Activated B cell treated with CpG ODN at 0.5 μM for 24 hours (primary cell): ENCODE measurements at regions not wholly inside any gene's neighbourhood (a gene's known extent, or its start where the extent isn't known, plus 50 kb on each side); places are given as distances from the start of the nearest gene placed in this dataset.
"Not testable (repeated sequence)": the region's sequence is repeated elsewhere in the genome, so short reads cannot be mapped to it uniquely, and the experiment has no call there.

Experiments used
- ATAC-seq: fragments of 200-7000 bp; cut with Tn5 transposase; one replicate; pipeline ENCODE4 v1.10.0; 2021; ENCODE audit warnings: low read depth, mild to moderate bottlenecking, moderate library complexity
- CTCF ChIA-PET: fragments of 350-600 bp; sonication (Branson Sonifier 250); formaldehyde crosslinking; loops from one replicate; lab custom pipeline; 2021; ENCODE audit warnings: antibody characterized with exemption; lab: Charles Lee
- POLR2A ChIA-PET: fragments of 350-600 bp; sonication (Branson Sonifier 250); formaldehyde crosslinking; loops from one replicate; lab custom pipeline; 2021; ENCODE audit warnings: antibody characterized with exemption; lab: Charles Lee
- DNase-seq: peaks from one replicate; pipeline ENCODE4 v3.0.0; 2022
- H3K27ac Mint-ChIP-seq: one replicate; pipeline ENCODE4 v1.8.0; 2020; ENCODE audit warnings: mixed read lengths
- H3K27me3 Mint-ChIP-seq: one replicate; pipeline ENCODE4 v1.8.0; 2021; ENCODE audit warnings: mixed read lengths
- H3K36me3 Mint-ChIP-seq: one replicate; pipeline ENCODE4 v1.8.0; 2021; ENCODE audit warnings: low read depth, mixed read lengths
- H3K4me1 Mint-ChIP-seq: one replicate; pipeline ENCODE4 v1.8.0; 2021; ENCODE audit warnings: mixed read lengths
- H3K4me3 Mint-ChIP-seq: one replicate; pipeline ENCODE4 v1.8.0; 2020; ENCODE audit warnings: mild to moderate bottlenecking, mixed read lengths
- H3K9me3 Mint-ChIP-seq: one replicate; pipeline ENCODE4 v1.8.0; 2020; ENCODE audit warnings: mixed read lengths
- CTCF ChIP-seq: fragments of 200-600 bp; IDR thresholded peaks from one replicate; pipeline ENCODE4 v1.8.0; 2022; ENCODE audit warnings: antibody characterized with exemption, mild to moderate bottlenecking
- intact Hi-C: fragments of 100-400 bp; cut with micrococcal nuclease; formaldehyde crosslinking; loops from one replicate; pipeline ENCODE4 v1.15.1; 2024

- H3K27me3 Mint-ChIP-seq, POLR2A ChIA-PET, H3K27ac Mint-ChIP-seq, intact Hi-C loops, H3K36me3 Mint-ChIP-seq, DNase-seq, H3K4me3 Mint-ChIP-seq, CTCF ChIA-PET, H3K9me3 Mint-ChIP-seq, ATAC-seq, H3K4me1 Mint-ChIP-seq: not testable (repeated sequence)
These were observed 71.0 kb upstream of the SH3GLB1 start for GRCh38 chr1:86633306-86633838.

- no peak for TF ChIP-seq CTCF
- Mint-ChIP-seq H3K27me3 (no peaks in the 10 kb centered on the region), H3K4me1 (peaks cover 4% of the 10 kb centered on the region), H3K27ac (no peak overlapping the region), H3K9me3 (peaks cover 9% of the 10 kb centered on the region), H3K36me3 (peaks cover 3% of the 10 kb centered on the region), H3K4me3 (no peak overlapping the region)
- CTCF ChIA-PET, result no interaction called here
- intact Hi-C loops, result no loop called here
- POLR2A ChIA-PET, result no interaction called here
- ATAC-seq (no peak), DNase-seq (no peak)
These were observed 70.5 kb upstream of the SH3GLB1 start for GRCh38 chr1:86633921-86634320.

GRCh38 chr1:86636898-86637297 is 67.5 kb upstream of the SH3GLB1 start:
- peaks cover 7% of the 10 kb centered on the region for H3K4me1 Mint-ChIP-seq
- ATAC-seq, result no peak

GRCh38 chr1:86640161-86640670 is 64.2 kb upstream of the SH3GLB1 start:
- Mint-ChIP-seq H3K4me3 (no peak overlapping the region), H3K9me3 (no peaks in the 10 kb centered on the region), H3K27ac (no peak overlapping the region), H3K27me3 (no peaks in the 10 kb centered on the region), H3K4me1 (peaks cover 3% of the 10 kb centered on the region), H3K36me3 (no peaks in the 10 kb centered on the region)
- ChIA-PET CTCF (no interaction called here), POLR2A (no interaction called here)
- ATAC-seq (no peak), DNase-seq (no peak)
- intact Hi-C loops, result no loop called here
- TF ChIP-seq CTCF, result no peak

More at GRCh38 chr1:86636898-86637297, 67.5 kb upstream of the SH3GLB1 start:
- intact Hi-C loops, result loop anchor here (5.0 kb wide), 1 partner anchor 35 kb away; no protein-coding TSS in a partner anchor
- ChIA-PET CTCF (no interaction called here), POLR2A (no interaction called here)
- H3K9me3 Mint-ChIP-seq, result no peaks in the 10 kb centered on the region
- H3K4me3 Mint-ChIP-seq, result no peak overlapping the region
- no peaks in the 10 kb centered on the region for H3K27me3 Mint-ChIP-seq
- no peak for DNase-seq
- H3K27ac Mint-ChIP-seq, result no peak overlapping the region
- no peak for TF ChIP-seq CTCF
- no peaks in the 10 kb centered on the region for H3K36me3 Mint-ChIP-seq

GRCh38 chr1:86641318-86641717 is 63.1 kb upstream of the SH3GLB1 start:
- Mint-ChIP-seq H3K36me3 (no peaks in the 10 kb centered on the region), H3K27me3 (no peaks in the 10 kb centered on the region), H3K27ac (no peak overlapping the region), H3K4me3 (no peak overlapping the region), H3K9me3 (no peaks in the 10 kb centered on the region), H3K4me1 (peaks cover 5% of the 10 kb centered on the region)
- intact Hi-C loops, result no loop called here
- DNase-seq (no peak), ATAC-seq (no peak)
- TF ChIP-seq CTCF, result no peak
- CTCF ChIA-PET, result no interaction called here
- POLR2A ChIA-PET, result no interaction called here

GRCh38 chr1:86644655-86645054 is 59.7 kb upstream of the SH3GLB1 start:
- ATAC-seq, POLR2A ChIA-PET, H3K9me3 Mint-ChIP-seq, H3K27me3 Mint-ChIP-seq, H3K27ac Mint-ChIP-seq, H3K4me3 Mint-ChIP-seq, H3K36me3 Mint-ChIP-seq, DNase-seq, CTCF ChIA-PET: not testable (repeated sequence)
- intact Hi-C loops, result loop anchor here (5.0 kb wide), 1 partner anchor 57 kb away; no protein-coding TSS in a partner anchor
- H3K4me1 Mint-ChIP-seq, result peaks cover 13% of the 10 kb centered on the region
